Heart left ventricle (tissue), 16 donors: ENCODE measurements at regions not wholly inside any gene's neighbourhood (a gene's known extent, or its start where the extent isn't known, plus 50 kb on each side); places are given as distances from the start of the nearest gene placed in this dataset.
"Not testable (repeated sequence)": the region's sequence is repeated elsewhere in the genome, so short reads cannot be mapped to it uniquely, and the experiment has no call there.

Source experiments
- ATAC-seq, 4 donors: fragments of 200-7000 bp; cut with Tn5 transposase; one replicate each; pipeline ENCODE4 v1.9.1; 2020 to 2022; ENCODE audit warnings: moderate library complexity in 4 of 4, mild to moderate bottlenecking in 3 of 4, moderate number of reproducible peaks in 1 of 4
- DNase-seq, 5 donors: peaks; one replicate each; pipeline ENCODE4 v3.0.0-alpha.2; 2020
- H3K27ac ChIP-seq, 12 donors: fragments of 200-600 bp; sonication (generic) in 4 of 12; one replicate each; pipeline versions ENCODE4 v1.5.0 to v1.8.0; 2016 to 2022; ENCODE audit warnings: mild to moderate bottlenecking in 2 of 12
- H3K27me3 ChIP-seq, 9 donors: fragments of 200-600 bp; sonication (generic) in 2 of 9; one replicate each; pipeline versions ENCODE4 v1.5.1 to v1.8.0; 2016 to 2022; ENCODE audit warnings: mild to moderate bottlenecking in 3 of 9
- H3K36me3 ChIP-seq, 9 donors: fragments of 200-600 bp; sonication (generic) in 2 of 9; one replicate each; pipeline versions ENCODE4 v1.5.0 to v1.8.0; 2018 to 2022; ENCODE audit warnings: mild to moderate bottlenecking in 2 of 9
- H3K4me1 ChIP-seq, 12 donors: fragments of 200-600 bp; sonication (generic) in 4 of 12; one replicate each; pipeline versions ENCODE4 v1.5.0 to v1.8.0; 2016 to 2022; ENCODE audit warnings: mild to moderate bottlenecking in 3 of 12
- H3K4me3 ChIP-seq, 12 donors: fragments of 200-600 bp; sonication (generic) in 4 of 12; one replicate each; pipeline versions ENCODE4 v1.5.0 to v1.8.0; 2017 to 2022; ENCODE audit warnings: mild to moderate bottlenecking in 9 of 12, moderate library complexity in 4 of 12
- H3K9me3 ChIP-seq, 12 donors: fragments of 200-600 bp; sonication (generic) in 4 of 12; one replicate each; pipeline versions ENCODE4 v1.5.0 to v1.8.0; 2016 to 2022; ENCODE audit warnings: mild to moderate bottlenecking in 1 of 12
- POLR2A ChIP-seq, 2 donors: fragments of 450-650 bp; IDR thresholded peaks; one replicate each; pipeline ENCODE4 v1.6.1; 2017; ENCODE audit warnings: antibody characterized with exemption in 2 of 2, mild to moderate bottlenecking in 2 of 2, moderate library complexity in 2 of 2
- WGBS, 4 donors: extraction: QIAGEN DNeasy Blood & Tissue Kit in 2 of 4; methylation state at CpG; one replicate each; pipeline versions ENCODE4 v1.1.5 to v1.1.7; 2013 to 2018; 5-methylcytosine and 5-hydroxymethylcytosine counted together
- intact Hi-C, 10 donors: fragments of 100-400 bp; cut with DNase I; formaldehyde crosslinking; loops; one replicate each; pipeline versions ENCODE4 v1.11.1 to v1.14.2; 2022
- TF ChIP-seq, protein P1 (sequence below), 12 donors: fragments of 200-600 bp; sonication (generic) in 4 of 12; IDR thresholded peaks; one replicate each; pipeline versions ENCODE4 v1.5.0 to v1.8.0; 2018 to 2022; ENCODE audit warnings: antibody characterized with exemption in 12 of 12, mild to moderate bottlenecking in 5 of 12
- donor health status: ischemic (EF 13 %, LVEDD 7.1; RV severe dilation, severe dysfunction).
- donor health status: healthy with polysubstance abuse.
- donor health status: DM: no; HTN: yes; CAD: no.
- donor health status: DM: no; HTN: no; CAD: no.
- donor health status: ischemic (EF 25% LVEDD 6.9; RV normal size, moderate dysfunction).
- donor health status: ischemic (EF 25% LVEDD 5.7; RV mildly dilated, moderate dysfunction).
- donor health status: healthy.
- donor health status: DM: yes; HTN: yes; CAD: no.
- donor health status: ischemic (EF 35%, LVEDD 5.7; RV mildly dilated, moderate dysfunction).
- donor health status: nonischemic (EF 11% LVEDD 7.7; RV severe dilation, severe dysfunction).
- donor health status: DM: yes; HTN: yes; CAD: no.
- donor health status: PGD.
- donor health status: ischemic (EF 29% LVEDD 5.4; RV normal size, mild dysfunction).
- donor health status: nonischemic (EF 23%, LVEDD 6.1; RV moderate dilation, normal function).

DNA sequence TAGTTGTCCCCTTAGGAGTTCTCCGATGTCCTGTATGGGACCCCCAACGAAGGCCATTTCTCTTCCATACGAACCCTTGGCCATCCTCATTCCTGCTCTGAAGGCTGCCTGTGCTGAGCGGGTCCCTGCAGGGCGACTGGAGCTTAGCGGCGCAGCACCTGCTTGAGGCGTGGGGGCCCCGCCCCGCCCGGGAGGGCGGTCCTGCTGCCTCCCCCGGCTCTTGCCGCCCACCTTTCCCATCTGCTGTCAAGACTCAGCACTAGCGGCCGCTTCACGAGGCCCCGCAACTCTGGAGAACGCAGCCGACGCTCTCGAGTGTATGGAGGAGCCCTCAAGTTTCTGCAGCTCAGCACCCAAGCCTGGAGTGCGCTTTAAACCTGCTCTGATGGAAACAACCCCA, 197.7 kb downstream of the TRIML1 start:
- Histone ChIP-seq H3K27me3 (no peaks in the 10 kb centered on the region), H3K36me3 (no peaks in the 10 kb centered on the region), H3K9me3 (peaks cover 0 to 3% (median 0%) of the 10 kb centered on the region in 12 donors), H3K4me3 (no peak overlapping the region), H3K27ac (no peak overlapping the region), H3K4me1 (no peaks in the 10 kb centered on the region)
- intact Hi-C loops, result no loop called here
- ATAC-seq (no peak), DNase-seq (no peak)
- TF ChIP-seq, protein P1, sequence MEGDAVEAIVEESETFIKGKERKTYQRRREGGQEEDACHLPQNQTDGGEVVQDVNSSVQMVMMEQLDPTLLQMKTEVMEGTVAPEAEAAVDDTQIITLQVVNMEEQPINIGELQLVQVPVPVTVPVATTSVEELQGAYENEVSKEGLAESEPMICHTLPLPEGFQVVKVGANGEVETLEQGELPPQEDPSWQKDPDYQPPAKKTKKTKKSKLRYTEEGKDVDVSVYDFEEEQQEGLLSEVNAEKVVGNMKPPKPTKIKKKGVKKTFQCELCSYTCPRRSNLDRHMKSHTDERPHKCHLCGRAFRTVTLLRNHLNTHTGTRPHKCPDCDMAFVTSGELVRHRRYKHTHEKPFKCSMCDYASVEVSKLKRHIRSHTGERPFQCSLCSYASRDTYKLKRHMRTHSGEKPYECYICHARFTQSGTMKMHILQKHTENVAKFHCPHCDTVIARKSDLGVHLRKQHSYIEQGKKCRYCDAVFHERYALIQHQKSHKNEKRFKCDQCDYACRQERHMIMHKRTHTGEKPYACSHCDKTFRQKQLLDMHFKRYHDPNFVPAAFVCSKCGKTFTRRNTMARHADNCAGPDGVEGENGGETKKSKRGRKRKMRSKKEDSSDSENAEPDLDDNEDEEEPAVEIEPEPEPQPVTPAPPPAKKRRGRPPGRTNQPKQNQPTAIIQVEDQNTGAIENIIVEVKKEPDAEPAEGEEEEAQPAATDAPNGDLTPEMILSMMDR (IDR thresholded peaks at IDR 0.05), result no peak
- TF ChIP-seq POLR2A (IDR thresholded peaks at IDR 0.05), result no peak
- 93 to 97% (median 95%) methylated on average over 15 to 23 of the region's 23 CpGs for WGBS, 4 donors

DNA sequence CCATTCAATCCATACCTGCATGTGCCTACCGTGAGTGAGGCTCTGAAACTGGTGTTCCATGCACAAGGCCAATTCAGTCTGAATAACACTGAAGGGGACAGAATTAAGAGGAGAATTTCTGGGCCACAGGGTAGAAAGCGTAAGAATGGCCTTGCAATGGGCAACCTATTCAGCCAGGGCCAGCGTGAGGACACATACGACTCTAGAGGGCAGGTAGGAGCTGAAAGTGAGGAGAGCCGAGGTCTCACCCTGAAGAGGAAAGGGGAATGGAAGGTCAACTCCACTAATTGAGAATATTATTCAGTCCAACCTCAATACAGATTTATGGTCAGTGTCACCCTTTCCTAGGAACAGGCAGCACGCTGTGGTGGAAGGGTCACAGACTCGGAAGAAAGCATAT, 202.2 kb downstream of the TRIML1 start:
- Histone ChIP-seq H3K27me3 (no peaks in the 10 kb centered on the region), H3K9me3 (peaks cover 0 to 3% (median 0%) of the 10 kb centered on the region in 12 donors), H3K27ac (no peak overlapping the region), H3K4me1 (no peaks in the 10 kb centered on the region), H3K36me3 (no peaks in the 10 kb centered on the region), H3K4me3 (no peak overlapping the region)
- intact Hi-C loops, result no loop called here
- TF ChIP-seq, protein P1 (IDR thresholded peaks at IDR 0.05), result no peak
- no peak for TF ChIP-seq POLR2A (IDR thresholded peaks at IDR 0.05)
- no peak for DNase-seq
- ATAC-seq, result no peak
- WGBS, 4 donors, result 86 to 95% (median 92%) methylated on average over 7 of the region's 7 CpGs

DNA sequence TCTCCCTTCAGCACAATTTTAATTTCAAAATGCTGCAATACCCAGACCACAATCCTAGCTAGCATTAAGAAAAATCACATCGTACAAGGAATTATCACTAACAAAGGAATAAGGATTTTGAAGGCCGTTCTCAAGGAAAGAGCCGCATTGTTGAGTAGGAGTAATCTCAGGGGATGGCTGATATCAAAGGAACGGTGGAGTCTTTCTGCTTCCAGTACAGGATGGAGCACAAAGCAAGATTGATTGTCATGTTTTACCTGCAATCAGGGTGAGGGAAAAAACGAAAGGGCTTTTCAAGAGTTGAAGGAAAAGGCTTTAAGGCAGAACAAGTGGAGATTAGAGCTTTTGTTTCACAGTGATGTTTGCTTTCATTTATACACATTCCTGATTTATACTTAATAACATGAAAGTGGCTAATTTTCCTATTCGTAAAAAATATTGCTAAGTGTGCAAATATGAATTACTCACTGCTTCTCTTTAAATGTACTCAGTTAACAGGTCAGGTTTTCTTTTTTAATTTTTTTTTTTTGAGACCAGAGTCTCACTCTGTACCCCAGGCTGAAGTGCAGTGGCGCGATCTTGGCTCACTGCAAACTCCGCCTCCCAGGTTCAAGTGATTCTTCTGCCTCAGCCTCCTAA, 207.0 kb downstream of the TRIML1 start:
- DNase-seq (no peak), ATAC-seq (no peak)
- TF ChIP-seq, protein P1 (IDR thresholded peaks at IDR 0.05), result no peak
- no peak for TF ChIP-seq POLR2A (IDR thresholded peaks at IDR 0.05)
- no peaks in the 10 kb centered on the region for H3K4me1 ChIP-seq
- peaks cover 0 to 2% (median 0%) of the 10 kb centered on the region in 12 donors for H3K9me3 ChIP-seq
- no peak overlapping the region for H3K4me3 ChIP-seq
- intact Hi-C loops, result no loop called here
- WGBS, 4 donors, result 64 to 70% (median 69%) methylated on average over 9 of the region's 9 CpGs
- no peaks in the 10 kb centered on the region for H3K27me3 ChIP-seq
- no peaks in the 10 kb centered on the region for H3K36me3 ChIP-seq
- no peak overlapping the region for H3K27ac ChIP-seq

DNA sequence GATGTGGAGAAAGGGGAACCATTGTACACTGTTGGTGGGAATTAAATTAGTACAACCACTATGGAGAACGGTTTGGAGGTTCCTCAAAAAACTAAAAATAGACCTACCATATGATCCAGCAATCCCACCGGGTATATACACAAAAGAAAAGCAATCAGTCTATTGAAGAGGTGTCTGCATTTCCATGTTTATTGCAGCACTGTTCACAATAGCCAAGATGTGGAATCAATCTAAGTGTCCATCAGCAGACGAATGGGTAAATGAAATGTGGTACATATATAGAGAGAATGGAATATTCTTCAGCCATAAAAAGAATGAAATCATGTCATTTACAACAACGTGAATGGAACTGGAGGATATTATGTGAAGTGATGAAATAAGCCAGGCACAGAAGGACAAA, 208.1 kb downstream of the TRIML1 start:
- no peak for TF ChIP-seq POLR2A (IDR thresholded peaks at IDR 0.05)
- TF ChIP-seq, protein P1 (IDR thresholded peaks at IDR 0.05), result no peak
- H3K9me3 ChIP-seq, result peaks cover 0 to 2% (median 0%) of the 10 kb centered on the region in 12 donors
- intact Hi-C loops, result no loop called here
- WGBS, 4 donors, result 54 to 63% (median 57%) methylated on average over 4 of the region's 4 CpGs
- no peaks in the 10 kb centered on the region for H3K27me3 ChIP-seq
- no peak overlapping the region for H3K4me3 ChIP-seq
- ATAC-seq (no peak), DNase-seq (no peak)
- H3K27ac ChIP-seq, result no peak overlapping the region
- H3K4me1 ChIP-seq, result no peaks in the 10 kb centered on the region
- H3K36me3 ChIP-seq, result no peaks in the 10 kb centered on the region

DNA sequence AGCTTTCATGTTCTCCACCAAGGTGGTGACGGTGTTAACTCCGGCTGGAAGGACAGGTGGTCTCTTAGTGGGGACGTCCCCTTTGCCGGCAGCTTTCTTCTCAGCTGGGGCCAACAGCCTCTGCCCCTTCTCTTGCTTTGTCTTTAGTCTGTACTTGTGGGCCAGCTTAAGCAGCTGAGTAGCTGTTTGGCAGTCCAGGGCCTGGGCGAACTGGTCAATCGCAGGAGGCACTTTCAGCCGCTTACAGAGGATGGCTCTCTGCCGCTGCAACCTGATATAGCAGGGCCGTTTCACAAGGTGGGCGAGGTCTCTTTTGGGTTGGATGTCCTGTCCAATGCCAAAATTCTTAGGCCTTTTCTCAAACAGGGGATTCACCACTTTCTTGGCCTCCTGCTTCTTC, 210.3 kb downstream of the TRIML1 start:
- H3K4me3 ChIP-seq, H3K36me3 ChIP-seq, H3K4me1 ChIP-seq, ATAC-seq, H3K27ac ChIP-seq, intact Hi-C loops, H3K27me3 ChIP-seq, DNase-seq: not testable (repeated sequence)
- peaks cover 0 to 17% (median 5%) of the 10 kb centered on the region in 12 donors for H3K9me3 ChIP-seq
- 87 to 91% (median 90%) methylated on average over 10 of the region's 10 CpGs for WGBS, 4 donors
